ENCODE measurements at regions not wholly inside any gene's neighbourhood (a gene's known extent, or its start where the extent isn't known, plus 50 kb on each side); places are given as distances from the start of the nearest gene placed in this dataset.

- TF ChIP-seq CTCF (IDR thresholded peaks at IDR 0.05 in 2 of 3, conservative IDR thresholded peaks at IDR 0.05 in 1 of 3; ENCODE audit: insufficient read depth in 2 of 3, low read depth in 1 of 3, low read length in 3 of 3) (no peak), EZH2 (IDR thresholded peaks at IDR 0.05; ENCODE audit: borderline replicate concordance, low read depth, low read length) (no peak), NFIC (IDR thresholded peaks at IDR 0.05) (no peak), EP300 (IDR thresholded peaks at IDR 0.05; ENCODE audit: low read length) (no peak), FOSL1 (tag; conservative IDR thresholded peaks at IDR 0.05) (no peak), RFX5 (IDR thresholded peaks at IDR 0.05; ENCODE audit: low read depth, low read length) (no peak), CHD2 (IDR thresholded peaks at IDR 0.05; ENCODE audit: low read depth, low read length) (no peak), JUNB (CRISPR knock-in tag; conservative IDR thresholded peaks at IDR 0.05) (no peak), POLR2A (conservative IDR thresholded peaks at IDR 0.05) (no peak), ZFP36 (IDR thresholded peaks at IDR 0.05; ENCODE audit: low read depth, low read length, partially characterized antibody) (no peak)
Measured at GRCh38 chr12:107500307-107500706, 185.3 kb upstream of the PWP1 start.
